ENCODE measurements at regions not wholly inside any gene's neighbourhood (a gene's known extent, or its start where the extent isn't known, plus 50 kb on each side); places are given as distances from the start of the nearest gene placed in this dataset.

DNA sequence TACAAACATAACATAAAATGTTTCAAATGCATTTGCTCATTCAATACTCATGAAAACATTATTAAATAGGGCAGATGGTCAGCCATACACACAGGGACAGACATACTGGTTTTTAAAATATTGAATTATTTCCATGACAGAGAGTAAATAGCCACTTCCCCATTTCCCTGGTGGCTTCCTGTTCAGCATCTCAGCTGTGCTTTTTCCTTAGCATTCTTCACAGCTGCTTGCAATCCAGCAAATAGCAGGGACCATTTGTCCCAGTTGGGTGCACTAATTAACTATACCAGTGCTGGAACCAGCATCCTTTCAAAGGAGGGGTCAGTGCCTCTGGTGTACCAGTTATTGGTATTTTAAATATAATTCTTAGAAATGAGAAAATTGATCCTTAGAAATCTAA lies 964.7 kb downstream of the RAB28 start:
- TF ChIP-seq, protein P1, sequence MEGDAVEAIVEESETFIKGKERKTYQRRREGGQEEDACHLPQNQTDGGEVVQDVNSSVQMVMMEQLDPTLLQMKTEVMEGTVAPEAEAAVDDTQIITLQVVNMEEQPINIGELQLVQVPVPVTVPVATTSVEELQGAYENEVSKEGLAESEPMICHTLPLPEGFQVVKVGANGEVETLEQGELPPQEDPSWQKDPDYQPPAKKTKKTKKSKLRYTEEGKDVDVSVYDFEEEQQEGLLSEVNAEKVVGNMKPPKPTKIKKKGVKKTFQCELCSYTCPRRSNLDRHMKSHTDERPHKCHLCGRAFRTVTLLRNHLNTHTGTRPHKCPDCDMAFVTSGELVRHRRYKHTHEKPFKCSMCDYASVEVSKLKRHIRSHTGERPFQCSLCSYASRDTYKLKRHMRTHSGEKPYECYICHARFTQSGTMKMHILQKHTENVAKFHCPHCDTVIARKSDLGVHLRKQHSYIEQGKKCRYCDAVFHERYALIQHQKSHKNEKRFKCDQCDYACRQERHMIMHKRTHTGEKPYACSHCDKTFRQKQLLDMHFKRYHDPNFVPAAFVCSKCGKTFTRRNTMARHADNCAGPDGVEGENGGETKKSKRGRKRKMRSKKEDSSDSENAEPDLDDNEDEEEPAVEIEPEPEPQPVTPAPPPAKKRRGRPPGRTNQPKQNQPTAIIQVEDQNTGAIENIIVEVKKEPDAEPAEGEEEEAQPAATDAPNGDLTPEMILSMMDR (IDR thresholded peaks at IDR 0.05): no peak
- TF ChIP-seq POLR2A (IDR thresholded peaks at IDR 0.05) (no peak), POLR2AphosphoS5 (IDR thresholded peaks at IDR 0.05) (no peak)
